BLaER1 (cell line): ENCODE measurements at regions not wholly inside any gene's neighbourhood (a gene's known extent, or its start where the extent isn't known, plus 50 kb on each side); places are given as distances from the start of the nearest gene placed in this dataset.
A peak's percentile ranks its signal among the peaks of the same experiment; 100 is the strongest.

Source experiments
- H3K27ac ChIP-seq: shearing (Covaris generic); formaldehyde crosslinking; 2 replicates; pipeline ENCODE4 v1.8.1; 2022
- H3K27me3 ChIP-seq: shearing (Covaris generic); formaldehyde crosslinking; 2 replicates; pipeline ENCODE4 v1.8.1; 2022
- H3K36me3 ChIP-seq: shearing (Covaris generic); formaldehyde crosslinking; 2 replicates; pipeline ENCODE4 v1.8.1; 2022
- H3K4me1 ChIP-seq: shearing (Covaris generic); formaldehyde crosslinking; 2 replicates; pipeline ENCODE4 v1.8.1; 2022
- H3K4me2 ChIP-seq: shearing (Covaris generic); formaldehyde crosslinking; 2 replicates; pipeline ENCODE4 v1.8.1; 2022
- H3K4me3 ChIP-seq: shearing (Covaris generic); formaldehyde crosslinking; 2 replicates; pipeline ENCODE4 v1.8.1; 2022
- H3K9ac ChIP-seq: shearing (Covaris generic); formaldehyde crosslinking; 2 replicates; pipeline ENCODE4 v1.8.1; 2022
- H3K9me3 ChIP-seq: shearing (Covaris generic); formaldehyde crosslinking; 2 replicates; pipeline ENCODE4 v1.8.1; 2022
- H4K20me1 ChIP-seq: shearing (Covaris generic); formaldehyde crosslinking; 2 replicates; pipeline ENCODE4 v1.8.1; 2022
- Cebpa-rat ChIP-seq: shearing (Covaris generic); IDR thresholded peaks from 2 replicates; pipeline ENCODE4 v1.8.1; 2022

DNA sequence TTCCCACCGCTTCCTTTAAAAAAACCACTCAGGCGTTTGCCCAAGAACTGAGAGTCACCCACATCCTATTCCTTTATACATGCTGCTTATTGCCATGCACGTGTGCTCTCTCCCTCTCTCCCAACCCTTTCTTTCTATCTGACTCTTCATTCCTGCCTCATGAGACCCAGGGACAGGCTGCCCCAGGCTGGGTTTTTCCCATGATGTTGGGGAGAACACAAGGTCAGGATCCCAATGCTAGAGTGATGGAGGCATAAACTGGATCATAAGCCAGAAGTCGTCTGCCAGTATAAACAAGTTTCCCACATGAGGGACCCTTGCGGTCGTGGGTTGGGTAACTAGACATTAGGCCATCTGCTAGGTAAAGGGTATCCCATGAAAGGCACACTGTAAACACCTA, 64.9 kb downstream of the CD2 start:
- no peak for TF ChIP-seq Cebpa-rat
- H3K4me2 ChIP-seq = peak overlapping the region; percentile 23; the same call in 1 of the 2 replicates
- no peaks in the 10 kb centered on the region for H3K27me3 ChIP-seq
- H3K4me3 ChIP-seq = no peak overlapping the region
- no peaks in the 10 kb centered on the region for H3K36me3 ChIP-seq
- no peak overlapping the region for H3K27ac ChIP-seq
- H3K9me3 ChIP-seq = 0 out of 2 replicates have a peak, but pooled peaks cover under 1% of the 10 kb centered on the region
- no peak overlapping the region for H3K9ac ChIP-seq
- H4K20me1 ChIP-seq = no peaks in the 10 kb centered on the region
- H3K4me1 ChIP-seq = peaks cover 34% of the 10 kb centered on the region

DNA sequence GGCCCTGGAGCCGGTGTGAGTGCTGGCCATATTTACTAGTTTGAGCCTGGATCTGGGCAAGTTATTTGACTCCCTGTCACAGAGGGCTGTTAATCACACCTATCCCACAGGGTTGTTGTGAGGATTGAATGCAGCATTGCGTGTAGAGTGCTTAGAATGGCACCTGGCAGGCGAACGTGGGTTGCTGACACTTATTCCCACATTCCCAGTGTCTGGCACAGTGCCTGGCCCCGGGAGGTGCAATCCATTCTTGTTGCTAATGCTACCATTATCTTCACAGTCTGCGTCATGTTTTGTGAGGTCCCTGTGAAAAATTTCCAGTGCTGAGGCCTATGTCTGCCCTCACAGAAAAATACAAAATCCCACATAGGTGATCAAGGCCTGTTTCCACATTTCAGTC, 66.1 kb downstream of the CD2 start:
- Histone ChIP-seq H3K27me3 (no peaks in the 10 kb centered on the region), H3K9ac (no peak overlapping the region), H3K4me3 (no peak overlapping the region)

DNA sequence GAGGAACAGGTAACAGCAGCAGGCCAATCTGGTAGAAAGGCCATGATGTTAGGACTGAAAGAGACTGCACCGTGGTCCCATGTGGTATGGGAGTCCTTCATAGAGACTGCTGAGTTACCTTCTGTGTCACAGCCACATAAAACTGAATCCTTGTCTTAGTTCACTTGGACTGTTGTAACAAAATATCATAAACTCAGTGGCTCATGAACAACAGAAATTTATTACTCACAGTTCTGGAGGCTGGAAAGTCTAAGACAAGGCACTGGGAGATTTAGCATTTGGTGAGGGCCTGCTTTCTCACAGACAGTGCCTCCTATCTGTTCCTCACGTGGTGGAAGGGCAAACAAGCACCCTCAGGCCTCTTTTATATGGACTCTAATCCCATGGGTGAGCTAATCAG, 67.5 kb downstream of the CD2 start:
- H3K4me2 ChIP-seq = no peak overlapping the region
- H3K4me3 ChIP-seq = no peak overlapping the region
- H3K27ac ChIP-seq = no peak overlapping the region
- no peaks in the 10 kb centered on the region for H3K36me3 ChIP-seq
- H3K9me3 ChIP-seq = no peaks in the 10 kb centered on the region
- no peaks in the 10 kb centered on the region for H4K20me1 ChIP-seq
- H3K4me1 ChIP-seq = peaks cover 37% of the 10 kb centered on the region
- no peak overlapping the region for H3K9ac ChIP-seq
- H3K27me3 ChIP-seq = no peaks in the 10 kb centered on the region
- no peak for TF ChIP-seq Cebpa-rat

More for the DNA sequence above, 66.1 kb downstream of the CD2 start:
- Histone ChIP-seq H3K27ac (no peak overlapping the region), H4K20me1 (no peaks in the 10 kb centered on the region), H3K4me1 (peaks cover 43% of the 10 kb centered on the region), H3K36me3 (no peaks in the 10 kb centered on the region), H3K4me2 (no peak overlapping the region), H3K9me3 (no peaks in the 10 kb centered on the region)
- no peak for TF ChIP-seq Cebpa-rat

- Histone ChIP-seq H4K20me1 (no peaks in the 10 kb centered on the region), H3K36me3 (no peaks in the 10 kb centered on the region), H3K27ac (no peak overlapping the region), H3K9ac (no peak overlapping the region), H3K27me3 (no peaks in the 10 kb centered on the region), H3K9me3 (no peaks in the 10 kb centered on the region), H3K4me2 (no peak overlapping the region), H3K4me3 (no peak overlapping the region), H3K4me1 (peaks cover 31% of the 10 kb centered on the region)
- no peak for TF ChIP-seq Cebpa-rat
Observed at GRCh38 chr1:116824631-116825206, 70.5 kb downstream of the CD2 start.

GRCh38 chr1:116825207-116825719, 71.0 kb downstream of the CD2 start:
- no peak for TF ChIP-seq Cebpa-rat
- Histone ChIP-seq H3K4me1 (peaks cover 35% of the 10 kb centered on the region), H3K27ac (no peak overlapping the region)

GRCh38 chr1:116825720-116826438, 71.6 kb downstream of the CD2 start:
- Histone ChIP-seq H3K4me1 (peaks cover 38% of the 10 kb centered on the region), H3K27me3 (no peaks in the 10 kb centered on the region), H3K9ac (no peak overlapping the region), H3K4me3 (no peak overlapping the region), H3K9me3 (no peaks in the 10 kb centered on the region), H3K27ac (peak overlapping the region; percentile 48; the same call in 1 of the 2 replicates), H4K20me1 (no peaks in the 10 kb centered on the region), H3K4me2 (peak overlapping the region; percentile 72; the same call in 1 of the 2 replicates), H3K36me3 (no peaks in the 10 kb centered on the region)
- TF ChIP-seq Cebpa-rat = no peak

More at GRCh38 chr1:116825207-116825719, 71.0 kb downstream of the CD2 start:
- no peaks in the 10 kb centered on the region for H3K9me3 ChIP-seq
- no peak overlapping the region for H3K4me2 ChIP-seq
- H3K9ac ChIP-seq = no peak overlapping the region
- H4K20me1 ChIP-seq = no peaks in the 10 kb centered on the region
- no peak overlapping the region for H3K4me3 ChIP-seq
- H3K27me3 ChIP-seq = no peaks in the 10 kb centered on the region
- H3K36me3 ChIP-seq = no peaks in the 10 kb centered on the region

GRCh38 chr1:116826818-116827606, 72.8 kb downstream of the CD2 start:
- Histone ChIP-seq H3K4me3 (no peak overlapping the region), H3K36me3 (no peaks in the 10 kb centered on the region), H3K9me3 (no peaks in the 10 kb centered on the region), H3K27ac (peak overlapping the region; percentile 48), H3K4me2 (peak overlapping the region; percentile 72), H4K20me1 (no peaks in the 10 kb centered on the region), H3K9ac (no peak overlapping the region; the same call in 1 of the 2 replicates), H3K4me1 (peaks cover 38% of the 10 kb centered on the region), H3K27me3 (no peaks in the 10 kb centered on the region)
- TF ChIP-seq Cebpa-rat = no peak

- Histone ChIP-seq H3K27ac (peak overlapping the region; percentile 48; the same call in 1 of the 2 replicates), H3K4me1 (peaks cover 38% of the 10 kb centered on the region), H3K9ac (no peak overlapping the region), H3K27me3 (no peaks in the 10 kb centered on the region), H3K4me3 (no peak overlapping the region), H3K9me3 (no peaks in the 10 kb centered on the region), H4K20me1 (no peaks in the 10 kb centered on the region), H3K36me3 (no peaks in the 10 kb centered on the region), H3K4me2 (peak overlapping the region; percentile 72)
- no peak for TF ChIP-seq Cebpa-rat
Observed at GRCh38 chr1:116827607-116828105, 73.4 kb downstream of the CD2 start.

GRCh38 chr1:116832308-116832931, 77.3 kb upstream of the PTGFRN start:
- no peaks in the 10 kb centered on the region for H3K27me3 ChIP-seq
- no peak overlapping the region for H3K9ac ChIP-seq
- no peak overlapping the region for H3K4me3 ChIP-seq
- peaks cover 8% of the 10 kb centered on the region; the same call in 1 of the 2 replicates for H3K9me3 ChIP-seq
- no peak overlapping the region for H3K4me2 ChIP-seq
- peaks cover 13% of the 10 kb centered on the region for H3K4me1 ChIP-seq
- no peak for TF ChIP-seq Cebpa-rat
- no peaks in the 10 kb centered on the region for H3K36me3 ChIP-seq
- no peaks in the 10 kb centered on the region for H4K20me1 ChIP-seq
- H3K27ac ChIP-seq = no peak overlapping the region
